H1 (cell line): ENCODE measurements at regions not wholly inside any gene's neighbourhood (a gene's known extent, or its start where the extent isn't known, plus 50 kb on each side); places are given as distances from the start of the nearest gene placed in this dataset.

Experiments used
- CEBPB ChIP-seq: IDR thresholded peaks from 2 replicates; pipeline ENCODE4 v1.6.1; 2012; ENCODE audit warnings: low read depth, low read length
- EGR1 ChIP-seq: IDR thresholded peaks from 2 replicates; pipeline ENCODE4 v1.6.1; 2011; ENCODE audit warnings: low read depth, low read length, borderline replicate concordance
- EP300 ChIP-seq, 2 experiments: IDR thresholded peaks; 1 replicate in 1 of 2; 2 replicates in 1 of 2; pipeline ENCODE4 v1.6.1; 2011 to 2012; ENCODE audit warnings: low read depth in 2 of 2, low read length in 2 of 2, mild to moderate bottlenecking in 2 of 2, borderline replicate concordance in 1 of 2, inconsistent platforms in 1 of 2, moderate library complexity in 1 of 2
- HDAC6 ChIP-seq: IDR thresholded peaks from one replicate; pipeline ENCODE4 v1.7.1; 2012; ENCODE audit warnings: low read depth, mild to moderate bottlenecking, inconsistent platforms, low read length, moderate library complexity
- TAF1 ChIP-seq: IDR thresholded peaks from 2 replicates; pipeline ENCODE4 v1.6.1; 2011; ENCODE audit warnings: mild to moderate bottlenecking, low read depth, low read length
- TAF7 ChIP-seq: optimal IDR thresholded peaks from 2 replicates; pipeline ENCODE3; 2011; ENCODE audit warnings: low read depth, mild to moderate bottlenecking, inconsistent platforms, low read length, moderate library complexity, borderline replicate concordance
- TF ChIP-seq, protein P1 (sequence below), 3 experiments: IDR thresholded peaks; 1 replicate in 2 of 3; 2 replicates in 1 of 3; pipeline versions ENCODE4 v1.5.1 to v1.6.1; 2011; ENCODE audit warnings: low read length in 3 of 3, mild to moderate bottlenecking in 3 of 3, inconsistent platforms in 2 of 3, low read depth in 1 of 3, moderate library complexity in 1 of 3; ENCODE audit not compliant: insufficient read depth in 1 of 3; ENCODE audit errors: control extremely low read depth in 1 of 3

GRCh38 chr10:49243610-49244283, 55.2 kb upstream of the C10orf71 start:
- no peak for TF ChIP-seq TAF7
- TF ChIP-seq, protein P1, sequence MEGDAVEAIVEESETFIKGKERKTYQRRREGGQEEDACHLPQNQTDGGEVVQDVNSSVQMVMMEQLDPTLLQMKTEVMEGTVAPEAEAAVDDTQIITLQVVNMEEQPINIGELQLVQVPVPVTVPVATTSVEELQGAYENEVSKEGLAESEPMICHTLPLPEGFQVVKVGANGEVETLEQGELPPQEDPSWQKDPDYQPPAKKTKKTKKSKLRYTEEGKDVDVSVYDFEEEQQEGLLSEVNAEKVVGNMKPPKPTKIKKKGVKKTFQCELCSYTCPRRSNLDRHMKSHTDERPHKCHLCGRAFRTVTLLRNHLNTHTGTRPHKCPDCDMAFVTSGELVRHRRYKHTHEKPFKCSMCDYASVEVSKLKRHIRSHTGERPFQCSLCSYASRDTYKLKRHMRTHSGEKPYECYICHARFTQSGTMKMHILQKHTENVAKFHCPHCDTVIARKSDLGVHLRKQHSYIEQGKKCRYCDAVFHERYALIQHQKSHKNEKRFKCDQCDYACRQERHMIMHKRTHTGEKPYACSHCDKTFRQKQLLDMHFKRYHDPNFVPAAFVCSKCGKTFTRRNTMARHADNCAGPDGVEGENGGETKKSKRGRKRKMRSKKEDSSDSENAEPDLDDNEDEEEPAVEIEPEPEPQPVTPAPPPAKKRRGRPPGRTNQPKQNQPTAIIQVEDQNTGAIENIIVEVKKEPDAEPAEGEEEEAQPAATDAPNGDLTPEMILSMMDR (IDR thresholded peaks at IDR 0.05; ENCODE audit: control extremely low read depth in 1 of 3, insufficient read depth in 1 of 3, low read depth in 1 of 3, low read length in 3 of 3), result no peak
- no peak for TF ChIP-seq EGR1
- no peak for TF ChIP-seq EP300 (IDR thresholded peaks at IDR 0.05; ENCODE audit: borderline replicate concordance in 1 of 2, low read depth in 2 of 2, low read length in 2 of 2)
- TF ChIP-seq TAF1, result no peak
- no peak for TF ChIP-seq HDAC6
- TF ChIP-seq CEBPB, result no peak
